ENCODE measurements at regions not wholly inside any gene's neighbourhood (a gene's known extent, or its start where the extent isn't known, plus 50 kb on each side); places are given as distances from the start of the nearest gene placed in this dataset.

- peak; percentile 28 for DNase-seq (ENCODE audit: low read depth)
- H3K4me3 ChIP-seq (replicated peaks; ENCODE audit: low read depth, low read length) = no peak overlapping the region
- TF ChIP-seq CTCF (IDR thresholded peaks at IDR 0.05; ENCODE audit: low read length, missing control alignments) = no peak
These were observed 179.0 kb downstream of the SPCS3 start for GRCh38 chr4:176498617-176499256.

GRCh38 chr4:176499518-176499917, 179.8 kb downstream of the SPCS3 start:
- no peak overlapping the region for H3K4me3 ChIP-seq (replicated peaks; ENCODE audit: low read depth, low read length)
- peak; percentile 65 for DNase-seq (ENCODE audit: low read depth)
- no peak for TF ChIP-seq CTCF (IDR thresholded peaks at IDR 0.05; ENCODE audit: low read length, missing control alignments)

GRCh38 chr4:176500894-176501293, 181.1 kb downstream of the SPCS3 start:
- H3K4me3 ChIP-seq (replicated peaks; ENCODE audit: low read depth, low read length) = no peak overlapping the region
- DNase-seq (ENCODE audit: low read depth) = no peak
- no peak for TF ChIP-seq CTCF (IDR thresholded peaks at IDR 0.05; ENCODE audit: low read length, missing control alignments)

GRCh38 chr4:176504118-176504517, 184.4 kb downstream of the SPCS3 start:
- no peak for DNase-seq (ENCODE audit: low read depth)
- no peak overlapping the region for H3K4me3 ChIP-seq (replicated peaks; ENCODE audit: low read depth, low read length)
- no peak for TF ChIP-seq CTCF (IDR thresholded peaks at IDR 0.05; ENCODE audit: low read length, missing control alignments)

- H3K4me3 ChIP-seq (replicated peaks; ENCODE audit: low read depth, low read length) = no peak overlapping the region
- no peak for TF ChIP-seq CTCF (IDR thresholded peaks at IDR 0.05; ENCODE audit: low read length, missing control alignments)
- DNase-seq (ENCODE audit: low read depth) = no peak
These were observed 188.2 kb downstream of the SPCS3 start for GRCh38 chr4:176507845-176508533.

GRCh38 chr4:176508780-176509331, 189.1 kb downstream of the SPCS3 start:
- DNase-seq (ENCODE audit: low read depth) = no peak

More at GRCh38 chr4:176508780-176509331, 189.1 kb downstream of the SPCS3 start:
- no peak for TF ChIP-seq CTCF (IDR thresholded peaks at IDR 0.05; ENCODE audit: low read length, missing control alignments)
- H3K4me3 ChIP-seq (replicated peaks; ENCODE audit: low read depth, low read length) = no peak overlapping the region
